Calu3 (cell line): ENCODE measurements at regions not wholly inside any gene's neighbourhood (a gene's known extent, or its start where the extent isn't known, plus 50 kb on each side); places are given as distances from the start of the nearest gene placed in this dataset.

Experiments used
- BruUV-seq: library from RNA; stranded (reverse); fragments of 400-500 nt; replicated peaks from 2 replicates; lab custom pipeline; 2021; lab: Mats Ljungman, UMichigan
- CTCF ChIA-PET: fragments of 300-600 bp; sonication (Branson Sonifier 250); formaldehyde crosslinking; loops from one replicate; lab custom pipeline; 2022; ENCODE audit warnings: antibody characterized with exemption; lab: Charles Lee
- DNase-seq: peaks from one replicate; pipeline ENCODE4 v3.0.0; 2022
- H3K27ac Mint-ChIP-seq: one replicate; pipeline ENCODE4 v1.8.0; 2022; ENCODE audit warnings: mixed read lengths; ENCODE audit not compliant: unreplicated experiment
- H3K27me3 Mint-ChIP-seq: one replicate; pipeline ENCODE4 v1.8.0; 2022; ENCODE audit warnings: mixed read lengths; ENCODE audit not compliant: unreplicated experiment
- H3K36me3 Mint-ChIP-seq: one replicate; pipeline ENCODE4 v1.8.0; 2022; ENCODE audit warnings: mild to moderate bottlenecking, moderate library complexity, mixed read lengths; ENCODE audit not compliant: insufficient read depth, unreplicated experiment
- H3K4me1 Mint-ChIP-seq: one replicate; pipeline ENCODE4 v1.8.0; 2022; ENCODE audit warnings: mild to moderate bottlenecking, low read depth, mixed read lengths; ENCODE audit not compliant: unreplicated experiment
- H3K4me3 Mint-ChIP-seq: one replicate; pipeline ENCODE4 v1.8.0; 2022; ENCODE audit warnings: mild to moderate bottlenecking, low read depth, moderate library complexity, mixed read lengths; ENCODE audit not compliant: unreplicated experiment
- H3K9me3 Mint-ChIP-seq: one replicate; pipeline ENCODE4 v1.8.0; 2022; ENCODE audit warnings: low read depth, mixed read lengths; ENCODE audit not compliant: unreplicated experiment
- CTCF ChIP-seq: fragments of 200-600 bp; IDR thresholded peaks from one replicate; pipeline ENCODE4 v1.8.0; 2022; ENCODE audit warnings: antibody characterized with exemption; ENCODE audit not compliant: unreplicated experiment
- intact Hi-C: fragments of 100-400 bp; cut with micrococcal nuclease; formaldehyde crosslinking; loops from one replicate; pipeline ENCODE4 v1.10.0; 2022; ENCODE audit not compliant: unreplicated experiment

- no peak overlapping the region for H3K27ac Mint-ChIP-seq
- TF ChIP-seq CTCF = no peak
- CTCF ChIA-PET = no interaction called here
- DNase-seq = peak; percentile 15
- intact Hi-C loops = no loop called here
- no peak overlapping the region for H3K4me3 Mint-ChIP-seq
- H3K4me1 Mint-ChIP-seq = peaks cover 11% of the 10 kb centered on the region
- BruUV-seq = no TSS peak
- H3K27me3 Mint-ChIP-seq = no peaks in the 10 kb centered on the region
- no peaks in the 10 kb centered on the region for H3K36me3 Mint-ChIP-seq
- peaks cover 7% of the 10 kb centered on the region for H3K9me3 Mint-ChIP-seq
Measured at GRCh38 chr12:78645956-78646355, 218.6 kb upstream of the SYT1 start.

GRCh38 chr12:78651755-78652154 lies 212.8 kb upstream of the SYT1 start:
- DNase-seq = no peak
- Mint-ChIP-seq H3K27ac (no peak overlapping the region), H3K36me3 (no peaks in the 10 kb centered on the region), H3K9me3 (peaks cover 6% of the 10 kb centered on the region), H3K4me3 (no peak overlapping the region), H3K27me3 (no peaks in the 10 kb centered on the region), H3K4me1 (no peaks in the 10 kb centered on the region)
- no TSS peak for BruUV-seq
- intact Hi-C loops = no loop called here
- CTCF ChIA-PET = interaction anchor here (0.5 kb wide), 1 partner anchor 79 kb away, joined by 6 read pairs; no protein-coding TSS in a partner anchor
- TF ChIP-seq CTCF = no peak

DNA sequence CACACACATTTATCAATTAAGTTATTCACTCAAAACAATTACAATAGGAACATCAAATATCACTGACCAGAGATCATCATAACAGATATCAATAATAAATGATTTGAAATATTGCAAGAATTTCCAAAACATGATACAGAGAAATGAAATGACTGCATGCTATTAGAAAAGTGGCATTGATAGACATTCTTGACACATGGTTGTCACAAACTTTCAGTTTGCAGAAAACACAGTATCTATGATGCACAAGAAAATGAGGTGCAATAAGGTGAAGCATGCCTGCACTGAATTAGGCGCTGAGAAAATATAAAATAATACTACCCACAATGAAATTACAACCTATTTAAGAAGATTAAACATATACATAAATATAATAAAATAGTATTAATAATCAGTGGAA lies 198.0 kb upstream of the SYT1 start:
- Mint-ChIP-seq H3K4me3 (no peak overlapping the region), H3K4me1 (peaks cover 8% of the 10 kb centered on the region), H3K27ac (no peak overlapping the region), H3K36me3 (no peaks in the 10 kb centered on the region), H3K9me3 (no peaks in the 10 kb centered on the region), H3K27me3 (no peaks in the 10 kb centered on the region)
- intact Hi-C loops = no loop called here
- CTCF ChIA-PET = no interaction called here
- DNase-seq = no peak
- BruUV-seq = no TSS peak
- no peak for TF ChIP-seq CTCF

GRCh38 chr12:78671295-78671694 lies 193.3 kb upstream of the SYT1 start:
- BruUV-seq = no TSS peak
- no peak overlapping the region for H3K27ac Mint-ChIP-seq
- no peak for TF ChIP-seq CTCF
- no peaks in the 10 kb centered on the region for H3K27me3 Mint-ChIP-seq
- H3K4me3 Mint-ChIP-seq = no peak overlapping the region
- CTCF ChIA-PET = interaction anchor here (0.7 kb wide), 1 partner anchor 691 kb away, joined by 4 read pairs; no protein-coding TSS in a partner anchor
- DNase-seq = peak; percentile 22
- no peaks in the 10 kb centered on the region for H3K9me3 Mint-ChIP-seq
- H3K36me3 Mint-ChIP-seq = no peaks in the 10 kb centered on the region
- H3K4me1 Mint-ChIP-seq = peaks cover 8% of the 10 kb centered on the region
- intact Hi-C loops = no loop called here
